LNCaP clone FGC (cell line): ENCODE measurements at regions not wholly inside any gene's neighbourhood (a gene's known extent, or its start where the extent isn't known, plus 50 kb on each side); places are given as distances from the start of the nearest gene placed in this dataset.

Experiments
- DNase-seq: peaks from one replicate; pipeline ENCODE4 v3.0.0-alpha.2; 2011; ENCODE audit warnings: low read depth
- H3K4me3 ChIP-seq: 2 replicates; pipeline ENCODE4 v1.5.1; 2011; ENCODE audit warnings: mild to moderate bottlenecking, low read depth, low read length, control low read depth
- CTCF ChIP-seq: IDR thresholded peaks from 2 replicates; pipeline ENCODE4 v1.5.1; 2012; ENCODE audit warnings: mild to moderate bottlenecking; ENCODE audit not compliant: control insufficient read depth, insufficient read depth; ENCODE audit errors: extremely low read depth

- DNase-seq: no peak
- no peak for TF ChIP-seq CTCF
These were observed 214.7 kb downstream of the CHRM3 start for GRCh38 chr1:239601108-239601507.

DNA sequence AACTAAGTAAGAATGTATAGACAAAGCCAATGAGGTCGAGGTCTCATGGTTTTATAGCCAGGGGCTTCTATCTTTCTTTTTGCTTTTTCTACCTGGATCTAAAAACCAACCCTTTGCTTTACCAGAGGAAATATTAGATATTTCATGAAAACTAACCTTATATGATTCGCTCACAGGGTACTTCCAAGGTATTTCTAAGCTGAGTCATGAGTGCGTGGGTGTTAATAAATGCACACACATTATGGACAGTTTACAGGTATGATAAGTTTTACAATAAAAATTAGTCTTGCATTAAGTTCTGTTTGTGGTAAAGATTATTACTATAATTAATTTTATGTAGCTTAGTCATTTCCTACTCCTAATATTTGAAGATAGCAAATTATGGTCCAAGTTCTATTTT is 217.2 kb downstream of the CHRM3 start:
- H3K4me3 ChIP-seq: no peak overlapping the region
- no peak for TF ChIP-seq CTCF
- DNase-seq: no peak

More at GRCh38 chr1:239601108-239601507, 214.7 kb downstream of the CHRM3 start:
- no peak overlapping the region for H3K4me3 ChIP-seq

DNA sequence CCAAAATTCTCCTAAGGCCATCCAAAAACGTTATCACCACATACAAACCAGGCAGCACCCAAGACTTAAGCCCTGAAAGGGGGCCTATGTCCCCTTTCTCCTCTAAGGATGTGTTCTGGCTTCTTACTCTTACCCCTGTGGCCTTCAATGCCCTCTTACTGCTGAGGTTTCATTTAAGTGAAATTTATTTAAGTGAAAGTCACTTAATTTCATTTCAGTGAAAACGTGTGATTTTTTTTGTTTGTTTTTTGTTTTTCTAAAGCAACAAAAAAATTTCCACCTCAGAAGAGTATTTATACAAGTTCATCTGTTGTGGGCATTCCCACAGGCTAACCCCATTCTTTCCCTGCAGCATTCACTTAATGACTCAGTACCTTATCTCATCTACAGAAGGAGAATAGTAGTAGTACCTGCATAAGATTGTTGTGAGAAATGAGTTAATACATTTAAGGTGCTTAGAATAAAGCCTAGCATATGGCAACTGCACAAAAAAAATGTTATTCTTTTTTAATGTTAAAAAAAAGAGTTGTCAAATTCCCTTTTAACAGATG is 220.6 kb downstream of the CHRM3 start:
- no peak overlapping the region for H3K4me3 ChIP-seq
- TF ChIP-seq CTCF: no peak
- DNase-seq: no peak

DNA sequence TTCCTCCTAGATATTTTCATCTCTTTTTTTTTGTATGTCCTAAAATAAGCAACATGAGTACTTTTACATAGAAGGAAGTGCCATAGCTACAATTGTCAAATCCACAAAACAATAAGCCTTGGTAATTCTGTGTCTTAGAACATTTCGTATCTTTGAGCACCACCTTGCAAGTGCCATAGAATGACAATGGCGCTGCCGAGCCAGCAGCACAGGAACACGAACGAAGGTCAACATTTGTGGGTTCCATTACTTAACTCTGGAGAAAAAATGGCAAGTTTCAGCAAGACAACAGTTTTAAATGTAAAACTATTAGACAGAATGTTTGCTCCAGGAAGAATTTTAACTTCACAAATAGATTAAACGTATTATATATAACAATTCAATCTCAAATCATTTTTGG is 222.1 kb downstream of the CHRM3 start:
- DNase-seq: no peak
- no peak overlapping the region for H3K4me3 ChIP-seq

GRCh38 chr1:239612379-239612778 is 226.0 kb downstream of the CHRM3 start:
- no peak overlapping the region for H3K4me3 ChIP-seq
- DNase-seq: no peak
- TF ChIP-seq CTCF: no peak

More for the DNA sequence above, 222.1 kb downstream of the CHRM3 start:
- no peak for TF ChIP-seq CTCF

- TF ChIP-seq CTCF: no peak
- H3K4me3 ChIP-seq: no peak overlapping the region
- DNase-seq: no peak
These were observed 230.3 kb downstream of the CHRM3 start for GRCh38 chr1:239616673-239617072.

DNA sequence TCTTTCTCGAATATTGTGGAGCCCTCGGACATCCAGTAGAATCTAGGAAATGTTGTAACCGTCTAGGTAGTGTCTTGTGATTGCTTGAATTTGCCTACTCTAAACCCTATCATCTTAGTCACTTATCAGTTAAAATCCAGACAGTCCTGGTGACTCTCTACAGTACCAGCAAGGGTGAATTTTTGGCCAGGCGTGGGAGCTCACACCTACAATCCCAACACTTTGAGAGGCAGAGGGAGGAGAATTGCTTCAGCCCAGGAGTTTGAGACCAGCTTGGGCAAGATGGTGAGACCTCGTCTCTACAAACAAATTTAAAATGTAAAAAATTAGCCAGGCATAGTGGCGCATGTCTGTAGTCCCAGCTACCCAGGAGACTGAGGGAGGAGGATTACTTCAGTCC is 230.9 kb downstream of the CHRM3 start:
- no peak for TF ChIP-seq CTCF
- no peak overlapping the region for H3K4me3 ChIP-seq
- DNase-seq: no peak
